ENCODE measurements at regions not wholly inside any gene's neighbourhood (a gene's known extent, or its start where the extent isn't known, plus 50 kb on each side); places are given as distances from the start of the nearest gene placed in this dataset.

- TF ChIP-seq CTCF (IDR thresholded peaks at IDR 0.05; ENCODE audit: low read depth, low read length) (no peak), POLR2A (IDR thresholded peaks at IDR 0.05; ENCODE audit: extremely low read depth, insufficient read length) (no peak)
These were observed 466.8 kb upstream of the CDH8 start for GRCh38 chr16:62503073-62503472.
